ENCODE measurements at regions not wholly inside any gene's neighbourhood (a gene's known extent, or its start where the extent isn't known, plus 50 kb on each side); places are given as distances from the start of the nearest gene placed in this dataset.

DNA sequence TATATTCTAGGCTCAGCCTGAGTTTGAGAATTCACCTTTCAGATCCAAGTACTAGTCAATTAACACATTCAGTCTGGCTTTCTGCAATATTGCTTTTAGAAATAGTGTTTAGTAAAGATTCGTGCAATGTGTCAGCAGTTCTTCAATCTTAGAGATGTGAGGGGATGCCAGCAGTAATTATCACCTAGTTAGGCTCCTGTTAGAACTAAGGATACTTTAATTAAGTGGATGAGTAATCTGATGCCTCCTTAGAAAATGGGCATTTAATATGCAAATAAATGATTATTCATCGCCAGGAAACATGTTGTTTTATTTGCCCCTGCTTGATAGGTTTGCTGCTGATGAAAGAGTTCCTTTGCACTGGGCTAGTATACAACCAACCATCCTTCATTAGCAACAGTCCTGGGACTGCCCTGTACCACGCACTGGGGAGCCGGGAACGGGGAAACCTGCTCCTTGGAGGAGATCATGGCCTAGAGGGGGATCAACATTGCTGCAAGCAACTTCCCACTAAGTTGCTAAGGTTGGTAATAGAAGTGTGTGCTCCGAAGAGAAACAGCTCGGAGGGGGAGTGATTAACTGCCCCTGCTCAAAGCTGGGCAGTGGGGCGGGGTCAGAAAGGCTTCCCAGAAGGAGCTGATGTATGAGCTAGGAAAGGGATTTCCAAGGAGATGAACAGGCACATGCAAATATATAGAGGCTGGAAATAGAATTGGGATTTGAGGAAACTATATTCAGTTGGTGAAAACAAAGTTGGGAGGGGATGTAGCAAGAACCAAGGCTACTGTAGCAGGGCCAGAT, 231.8 kb downstream of the DRD1 start:
- no peak for DNase-seq
- Histone ChIP-seq H3K36me3 (no peaks in the 10 kb centered on the region), H3K27ac (no peak overlapping the region), H3K4me3 (no peak overlapping the region), H3K9me3 (no peaks in the 10 kb centered on the region), H3K4me1 (peaks cover 0 to 10% (median 0%) of the 10 kb centered on the region in 3 donors), H3K27me3 (peaks cover 0 to 41% (median 0%) of the 10 kb centered on the region in 4 donors)
- TF ChIP-seq, protein P1, sequence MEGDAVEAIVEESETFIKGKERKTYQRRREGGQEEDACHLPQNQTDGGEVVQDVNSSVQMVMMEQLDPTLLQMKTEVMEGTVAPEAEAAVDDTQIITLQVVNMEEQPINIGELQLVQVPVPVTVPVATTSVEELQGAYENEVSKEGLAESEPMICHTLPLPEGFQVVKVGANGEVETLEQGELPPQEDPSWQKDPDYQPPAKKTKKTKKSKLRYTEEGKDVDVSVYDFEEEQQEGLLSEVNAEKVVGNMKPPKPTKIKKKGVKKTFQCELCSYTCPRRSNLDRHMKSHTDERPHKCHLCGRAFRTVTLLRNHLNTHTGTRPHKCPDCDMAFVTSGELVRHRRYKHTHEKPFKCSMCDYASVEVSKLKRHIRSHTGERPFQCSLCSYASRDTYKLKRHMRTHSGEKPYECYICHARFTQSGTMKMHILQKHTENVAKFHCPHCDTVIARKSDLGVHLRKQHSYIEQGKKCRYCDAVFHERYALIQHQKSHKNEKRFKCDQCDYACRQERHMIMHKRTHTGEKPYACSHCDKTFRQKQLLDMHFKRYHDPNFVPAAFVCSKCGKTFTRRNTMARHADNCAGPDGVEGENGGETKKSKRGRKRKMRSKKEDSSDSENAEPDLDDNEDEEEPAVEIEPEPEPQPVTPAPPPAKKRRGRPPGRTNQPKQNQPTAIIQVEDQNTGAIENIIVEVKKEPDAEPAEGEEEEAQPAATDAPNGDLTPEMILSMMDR (IDR thresholded peaks at IDR 0.05), result no peak
- TF ChIP-seq POLR2A (IDR thresholded peaks at IDR 0.05), result no peak
- WGBS, 2 donors, result 66 to 68% methylated on average over 5 to 7 of the region's 8 CpGs
- intact Hi-C loops (cut with DNase I), result no loop called here

DNA sequence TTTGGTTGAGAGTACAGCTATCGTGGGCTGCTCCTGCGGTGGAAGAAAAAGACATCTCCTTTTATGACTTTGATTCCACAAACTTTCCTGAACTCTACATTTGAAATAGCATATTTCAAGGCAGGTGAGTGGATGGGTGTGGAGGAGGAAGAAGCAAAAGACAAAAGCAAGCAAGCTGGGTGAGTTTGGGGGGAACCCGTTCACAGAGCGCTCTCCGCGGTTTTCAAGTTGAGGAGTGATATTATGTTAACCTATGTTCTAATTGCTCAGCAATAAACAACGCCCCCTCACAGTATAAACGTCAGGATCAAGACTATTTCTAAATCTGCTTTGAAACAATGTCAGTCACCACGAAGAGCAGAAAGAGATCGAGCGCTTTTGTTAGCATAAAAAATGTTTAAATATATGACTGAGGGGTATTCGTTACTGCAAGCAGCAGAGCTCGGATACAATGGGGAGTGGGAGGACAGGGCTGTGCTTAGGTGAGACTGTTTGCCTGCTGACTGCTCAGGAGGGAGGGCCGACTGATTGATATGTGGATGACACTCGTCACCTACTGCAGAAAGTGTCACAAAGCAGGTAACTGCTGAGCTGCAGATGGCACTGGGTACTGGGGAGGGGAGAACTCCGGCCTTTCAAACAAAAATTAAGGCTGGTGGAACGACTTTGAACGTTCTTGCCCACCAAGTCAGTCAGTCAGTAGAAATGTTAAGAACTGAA, 236.5 kb downstream of the DRD1 start:
- TF ChIP-seq POLR2A (IDR thresholded peaks at IDR 0.05), result no peak
- TF ChIP-seq, protein P1 (IDR thresholded peaks at IDR 0.05), result no peak
- DNase-seq, result no peak
- no peaks in the 10 kb centered on the region for H3K36me3 ChIP-seq
- no peak overlapping the region for H3K4me3 ChIP-seq
- H3K9me3 ChIP-seq, result no peaks in the 10 kb centered on the region
- no peak overlapping the region for H3K27ac ChIP-seq
- peaks cover 0 to 45% (median 0%) of the 10 kb centered on the region in 4 donors for H3K27me3 ChIP-seq
- WGBS, 2 donors, result 62 to 67% methylated on average over 16 to 18 of the region's 18 CpGs
- H3K4me1 ChIP-seq, result peaks cover 0 to 6% (median 6%) of the 10 kb centered on the region in 3 donors
- intact Hi-C loops (cut with DNase I), result no loop called here

DNA sequence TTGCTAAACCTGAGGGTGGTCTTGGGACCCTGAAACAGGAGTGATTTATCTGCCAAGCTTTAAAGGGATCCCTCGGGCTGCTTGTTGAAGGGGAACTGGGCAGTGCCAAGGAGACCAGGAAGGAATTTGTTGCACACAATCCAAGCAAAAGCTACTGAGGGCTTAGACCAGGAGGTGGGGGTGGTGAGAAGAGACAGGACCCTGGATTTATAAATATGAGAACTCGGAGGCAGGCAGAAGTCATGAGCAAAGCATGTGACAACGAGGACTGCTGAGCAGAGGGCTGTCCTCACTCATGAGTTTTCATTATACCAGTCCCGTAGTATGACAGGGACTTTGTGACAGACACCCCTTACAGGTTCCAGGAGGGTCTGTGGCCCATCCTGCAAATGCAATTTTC, 237.3 kb downstream of the DRD1 start:
- Histone ChIP-seq H3K36me3 (no peaks in the 10 kb centered on the region), H3K27ac (no peak overlapping the region), H3K4me3 (no peak overlapping the region), H3K4me1 (peaks cover 0 to 11% (median 8%) of the 10 kb centered on the region in 3 donors), H3K27me3 (peaks cover 0 to 45% (median 0%) of the 10 kb centered on the region in 4 donors), H3K9me3 (no peaks in the 10 kb centered on the region)
- no peak for TF ChIP-seq POLR2A (IDR thresholded peaks at IDR 0.05)
- TF ChIP-seq, protein P1 (IDR thresholded peaks at IDR 0.05), result no peak
- 42 to 76% methylated on average over 4 of the region's 4 CpGs for WGBS, 2 donors
- no peak for DNase-seq
- intact Hi-C loops (cut with DNase I), result no loop called here

DNA sequence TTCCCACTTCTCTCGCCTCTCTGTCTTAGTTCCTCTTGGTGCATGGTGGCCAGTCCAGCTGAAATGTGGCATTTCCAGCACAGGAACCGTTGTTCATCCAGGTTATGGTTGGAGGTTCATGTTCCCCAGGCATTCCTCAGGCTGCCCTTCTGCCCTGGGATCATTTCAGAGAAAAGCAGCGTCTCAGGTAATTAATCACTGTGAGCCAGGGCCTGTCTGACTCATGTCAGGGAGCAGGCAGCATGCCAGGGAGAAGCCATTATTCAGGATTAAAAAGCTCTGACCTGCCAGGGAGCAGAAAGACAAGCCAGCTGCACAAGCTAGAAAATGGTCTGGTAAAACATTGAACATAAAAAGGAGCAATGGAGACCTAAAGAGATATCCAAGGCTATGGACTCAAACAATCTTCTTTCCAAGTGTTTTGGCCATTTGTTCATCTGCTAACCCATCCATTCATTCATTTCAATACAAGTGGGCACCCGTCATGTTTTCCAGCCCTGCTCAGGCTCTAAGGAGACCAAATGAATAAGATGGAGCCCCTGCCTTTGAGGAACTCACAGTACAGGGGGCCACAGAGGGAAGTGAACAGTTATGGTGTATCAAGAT, 241.4 kb downstream of the DRD1 start:
- Histone ChIP-seq H3K4me3 (no peak overlapping the region), H3K36me3 (no peaks in the 10 kb centered on the region), H3K9me3 (no peaks in the 10 kb centered on the region), H3K27me3 (peaks cover 0 to 18% (median 0%) of the 10 kb centered on the region in 4 donors), H3K4me1 (peaks cover 0 to 11% (median 8%) of the 10 kb centered on the region in 3 donors), H3K27ac (no peak overlapping the region)
- DNase-seq, result no peak
- intact Hi-C loops (cut with DNase I), result no loop called here
- TF ChIP-seq, protein P1 (IDR thresholded peaks at IDR 0.05), result no peak
- no peak for TF ChIP-seq POLR2A (IDR thresholded peaks at IDR 0.05)
- 24 to 34% methylated on average over 2 to 3 of the region's 4 CpGs for WGBS, 2 donors

DNA sequence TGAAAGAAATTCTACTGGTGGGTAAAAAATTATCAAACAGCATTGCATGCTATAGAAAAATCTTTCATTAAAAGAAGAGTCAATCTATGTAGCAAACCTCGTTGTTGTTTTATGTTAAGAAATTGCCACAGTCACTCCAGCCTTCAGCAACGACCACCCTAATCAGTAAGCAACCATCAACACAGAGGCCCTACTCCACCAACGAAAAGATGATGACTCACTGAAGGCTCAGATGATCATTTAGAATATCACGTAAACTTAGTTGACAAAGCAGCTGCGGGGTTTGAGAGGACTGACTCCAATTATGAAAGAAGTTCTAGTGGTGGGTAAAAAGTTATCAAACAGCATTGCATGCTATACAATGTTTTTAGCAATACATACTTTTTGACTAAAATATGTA, 242.6 kb downstream of the DRD1 start:
- 50 to 62% methylated on average over 5 of the region's 5 CpGs for WGBS, 2 donors
- DNase-seq, result no peak
- Histone ChIP-seq H3K9me3 (no peaks in the 10 kb centered on the region), H3K27ac (no peak overlapping the region), H3K4me3 (no peak overlapping the region), H3K4me1 (peaks cover 0 to 11% (median 8%) of the 10 kb centered on the region in 3 donors), H3K36me3 (no peaks in the 10 kb centered on the region), H3K27me3 (peaks cover 0 to 7% (median 0%) of the 10 kb centered on the region in 4 donors)
- intact Hi-C loops (cut with DNase I), result no loop called here
- no peak for TF ChIP-seq POLR2A (IDR thresholded peaks at IDR 0.05)
- TF ChIP-seq, protein P1 (IDR thresholded peaks at IDR 0.05), result no peak

Measured in esophagus squamous epithelium (tissue), 5 donors.